Pancreas (tissue), 10 donors: ENCODE measurements at regions not wholly inside any gene's neighbourhood (a gene's known extent, or its start where the extent isn't known, plus 50 kb on each side); places are given as distances from the start of the nearest gene placed in this dataset.

ENCODE experiments used
- ATAC-seq, 4 donors: fragments of 200-7000 bp; cut with Tn5 transposase; one replicate each; pipeline versions ENCODE4 v1.8.0 to v1.9.1; 2020; ENCODE audit warnings: mild to moderate bottlenecking in 4 of 4, moderate library complexity in 4 of 4
- DNase-seq, 6 donors: peaks; one replicate each; pipeline ENCODE4 v3.0.0-alpha.2; 2020
- FAIRE-seq: peaks from 2 replicates; lab custom pipeline; 2012; peaks lifted over from hg19 to GRCh38; lab: Jason Lieb, UNC
- H3K27ac ChIP-seq, 4 donors: fragments of 200-600 bp; sonication (generic); 1 replicate in 3 of 4; 2 replicates in 1 of 4; pipeline versions ENCODE4 v1.5.0 to v1.8.0; 2020
- H3K27me3 ChIP-seq, 4 donors: fragments of 200-600 bp; one replicate each; pipeline ENCODE4 v1.8.0; 2021
- H3K36me3 ChIP-seq, 3 donors: fragments of 200-600 bp; sonication (generic) in 1 of 3; one replicate each; pipeline versions ENCODE4 v1.5.0 to v1.8.0; 2020 to 2021
- H3K4me1 ChIP-seq, 3 donors: fragments of 200-600 bp; one replicate each; pipeline ENCODE4 v1.8.0; 2021
- H3K4me3 ChIP-seq, 4 donors: fragments of 200-600 bp; sonication (generic) in 2 of 4; one replicate each; pipeline versions ENCODE4 v1.5.0 to v1.8.0; 2020 to 2021
- H3K9me3 ChIP-seq, 4 donors: fragments of 200-600 bp; one replicate each; pipeline ENCODE4 v1.8.0; 2021
- WGBS, 2 donors: extraction: QIAGEN DNeasy Blood & Tissue Kit; methylation state at CpG; one replicate each; pipeline ENCODE4 v1.1.7; 2013; 5-methylcytosine and 5-hydroxymethylcytosine counted together
- intact Hi-C, 3 donors: fragments of 100-400 bp; cut with DNase I; formaldehyde crosslinking; loops; one replicate each; pipeline versions ENCODE4 v1.11.1 to v1.14.2; 2022
- TF ChIP-seq, protein P1 (sequence below), 4 donors: fragments of 200-600 bp; sonication (generic) in 3 of 4; IDR thresholded peaks; one replicate each; pipeline versions ENCODE4 v1.5.0 to v1.8.0; 2021; ENCODE audit warnings: antibody characterized with exemption in 4 of 4
- donor health status: healthy with polysubstance abuse.
- donor health status: DM: no; HTN: no; CAD: no; lungs with moderate emphysema.
- donor health status: DM: no; HTN: no; CAD: no.
- donor health status: control.
- donor health status: control.
- donor health status: Bipolar disorder and iron deficiency.
- donor health status: DM: yes; HTN: yes; CAD: no.
- donor health status: DM: no; HTN: no; CAD: no.
- donor health status: DM: no; HTN: no; CAD: no.
- donor health status: DM: yes; HTN: yes; CAD: no.

DNA sequence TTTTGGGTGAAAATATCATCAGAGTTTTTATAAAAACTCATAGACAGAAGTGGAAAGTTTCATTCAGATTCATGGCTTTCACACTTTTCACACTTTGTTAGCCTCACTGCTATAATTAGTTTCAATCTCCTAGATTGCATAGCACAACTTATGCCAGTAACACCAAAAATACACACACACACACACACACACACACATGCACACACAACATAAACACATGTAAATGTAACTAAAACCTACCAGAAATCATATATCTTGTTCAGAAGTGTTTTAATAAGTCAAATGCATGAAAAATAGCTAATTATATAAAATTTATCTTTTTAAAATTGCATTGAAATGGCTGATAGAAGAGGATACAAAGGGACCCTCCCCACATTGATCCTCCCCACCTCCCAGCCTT, 347.8 kb upstream of the SLC35B3 start:
- FAIRE-seq (no peak), ATAC-seq (no peak)

DNA sequence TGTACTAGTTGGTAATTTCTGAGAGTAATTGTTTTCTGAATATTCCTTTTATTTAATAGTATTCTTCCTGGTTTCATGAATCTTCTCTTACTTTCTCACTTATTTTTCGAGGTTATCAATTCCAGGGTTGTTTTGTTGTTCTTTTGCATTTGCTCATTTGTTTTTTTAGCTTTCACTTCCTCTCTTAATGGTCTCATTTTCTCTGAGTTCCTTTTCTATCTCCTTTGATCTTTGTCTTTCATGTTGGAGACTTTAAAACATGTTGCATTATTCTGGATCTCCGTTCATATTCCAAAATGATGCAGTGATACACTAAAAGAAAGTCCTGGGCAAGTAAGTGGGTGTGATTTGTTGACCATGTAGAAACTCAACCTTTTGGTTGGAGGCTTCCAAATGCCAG, 345.3 kb upstream of the SLC35B3 start:
- Histone ChIP-seq H3K27me3 (no peaks in the 10 kb centered on the region), H3K4me1 (no peaks in the 10 kb centered on the region), H3K4me3 (no peak overlapping the region), H3K9me3 (no peaks in the 10 kb centered on the region), H3K36me3 (no peaks in the 10 kb centered on the region), H3K27ac (no peak overlapping the region)
- FAIRE-seq = no peak
- TF ChIP-seq, protein P1, sequence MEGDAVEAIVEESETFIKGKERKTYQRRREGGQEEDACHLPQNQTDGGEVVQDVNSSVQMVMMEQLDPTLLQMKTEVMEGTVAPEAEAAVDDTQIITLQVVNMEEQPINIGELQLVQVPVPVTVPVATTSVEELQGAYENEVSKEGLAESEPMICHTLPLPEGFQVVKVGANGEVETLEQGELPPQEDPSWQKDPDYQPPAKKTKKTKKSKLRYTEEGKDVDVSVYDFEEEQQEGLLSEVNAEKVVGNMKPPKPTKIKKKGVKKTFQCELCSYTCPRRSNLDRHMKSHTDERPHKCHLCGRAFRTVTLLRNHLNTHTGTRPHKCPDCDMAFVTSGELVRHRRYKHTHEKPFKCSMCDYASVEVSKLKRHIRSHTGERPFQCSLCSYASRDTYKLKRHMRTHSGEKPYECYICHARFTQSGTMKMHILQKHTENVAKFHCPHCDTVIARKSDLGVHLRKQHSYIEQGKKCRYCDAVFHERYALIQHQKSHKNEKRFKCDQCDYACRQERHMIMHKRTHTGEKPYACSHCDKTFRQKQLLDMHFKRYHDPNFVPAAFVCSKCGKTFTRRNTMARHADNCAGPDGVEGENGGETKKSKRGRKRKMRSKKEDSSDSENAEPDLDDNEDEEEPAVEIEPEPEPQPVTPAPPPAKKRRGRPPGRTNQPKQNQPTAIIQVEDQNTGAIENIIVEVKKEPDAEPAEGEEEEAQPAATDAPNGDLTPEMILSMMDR (IDR thresholded peaks at IDR 0.05) = no peak
- no peak for DNase-seq
- intact Hi-C loops = no loop called here
- no peak for ATAC-seq
- WGBS, 2 donors = 57 to 71% methylated on average over 2 of the region's 2 CpGs

More for the DNA sequence above, 347.8 kb upstream of the SLC35B3 start:
- H3K27ac ChIP-seq = no peak overlapping the region
- H3K9me3 ChIP-seq = no peaks in the 10 kb centered on the region
- H3K4me1 ChIP-seq = no peaks in the 10 kb centered on the region
- no peaks in the 10 kb centered on the region for H3K36me3 ChIP-seq
- intact Hi-C loops = no loop called here
- TF ChIP-seq, protein P1 (IDR thresholded peaks at IDR 0.05) = no peak
- no peak overlapping the region for H3K4me3 ChIP-seq
- no peak for DNase-seq
- H3K27me3 ChIP-seq = no peaks in the 10 kb centered on the region

DNA sequence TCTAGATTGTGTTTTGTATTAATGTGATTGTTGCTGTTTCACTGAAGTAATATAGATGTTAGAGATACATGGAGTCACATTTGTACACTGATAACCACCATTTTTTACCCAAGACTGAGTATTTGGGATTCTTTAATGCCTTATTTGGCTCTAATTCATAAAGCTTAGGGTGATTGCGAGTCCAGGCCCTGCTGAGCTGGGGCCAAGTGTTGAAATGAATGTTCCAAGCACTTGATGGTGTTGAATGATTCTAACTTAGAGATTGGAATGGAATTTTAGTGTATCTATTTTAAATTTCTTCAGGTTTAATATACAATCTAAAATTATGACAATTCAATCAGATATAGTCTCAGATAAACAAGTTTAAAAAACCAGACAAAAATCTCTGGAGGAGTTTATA, 329.4 kb upstream of the SLC35B3 start:
- no peak for FAIRE-seq
- no peak for ATAC-seq
- 76 to 88% methylated on average over 1 of the region's 1 CpG for WGBS, 2 donors
- no peaks in the 10 kb centered on the region for H3K27me3 ChIP-seq
- intact Hi-C loops = no loop called here
- H3K4me3 ChIP-seq = no peak overlapping the region
- H3K36me3 ChIP-seq = no peaks in the 10 kb centered on the region
- no peaks in the 10 kb centered on the region for H3K4me1 ChIP-seq
- H3K27ac ChIP-seq = no peak overlapping the region
- no peaks in the 10 kb centered on the region for H3K9me3 ChIP-seq
- no peak for DNase-seq
- TF ChIP-seq, protein P1 (IDR thresholded peaks at IDR 0.05) = no peak

DNA sequence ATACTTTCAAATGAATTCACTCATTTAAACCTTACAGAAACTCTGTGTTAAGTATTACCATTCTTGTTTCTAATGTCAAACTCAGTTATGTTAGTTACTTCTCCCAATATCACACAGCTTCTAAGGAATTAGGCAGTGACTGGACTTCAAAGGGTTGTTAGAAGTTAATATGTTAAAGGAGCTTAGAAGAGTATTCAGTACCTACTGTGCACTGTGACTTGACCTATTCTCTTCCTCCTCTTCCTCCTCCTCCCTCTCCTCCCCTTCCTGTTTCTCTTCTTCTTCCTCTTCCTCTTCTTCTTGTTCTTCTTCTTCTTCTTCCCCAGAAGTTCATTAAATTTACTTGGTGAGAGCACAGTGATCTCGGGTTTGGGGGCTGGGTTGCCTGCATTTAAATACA, 325.6 kb upstream of the SLC35B3 start:
- Histone ChIP-seq H3K27me3 (no peaks in the 10 kb centered on the region), H3K27ac (no peak overlapping the region), H3K36me3 (no peaks in the 10 kb centered on the region), H3K4me1 (no peaks in the 10 kb centered on the region), H3K9me3 (no peaks in the 10 kb centered on the region), H3K4me3 (no peak overlapping the region)
- ATAC-seq = no peak
- WGBS, 2 donors = 42 to 68% methylated on average over 1 of the region's 1 CpG
- no peak for DNase-seq
- intact Hi-C loops = no loop called here
- TF ChIP-seq, protein P1 (IDR thresholded peaks at IDR 0.05) = no peak
- no peak for FAIRE-seq

DNA sequence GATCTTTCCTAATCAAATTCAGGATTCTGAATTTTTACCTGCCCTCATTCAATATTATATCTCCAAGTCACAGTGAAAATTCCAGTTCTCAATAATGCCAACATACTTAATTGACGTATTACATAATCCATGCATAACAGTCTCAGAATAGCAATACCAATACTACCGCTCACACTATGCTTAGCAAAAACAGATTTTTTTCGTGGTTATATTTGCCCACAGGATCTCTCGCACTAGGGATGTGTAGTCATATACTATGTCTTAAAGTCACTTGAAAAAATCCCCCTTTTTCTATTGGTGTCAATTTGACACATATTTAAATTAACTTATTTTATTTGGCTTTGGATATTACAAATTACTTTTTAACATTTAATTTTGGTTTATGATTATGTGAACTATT, 323.1 kb upstream of the SLC35B3 start:
- 71% methylated on average over 4 of the region's 4 CpGs for WGBS, 2 donors
- FAIRE-seq (no peak), ATAC-seq (no peak), DNase-seq (no peak)
- H3K36me3 ChIP-seq = no peaks in the 10 kb centered on the region
- no peak overlapping the region for H3K4me3 ChIP-seq
- H3K4me1 ChIP-seq = no peaks in the 10 kb centered on the region
- no peak overlapping the region for H3K27ac ChIP-seq
- TF ChIP-seq, protein P1 (IDR thresholded peaks at IDR 0.05) = no peak
- no peaks in the 10 kb centered on the region for H3K27me3 ChIP-seq
- H3K9me3 ChIP-seq = no peaks in the 10 kb centered on the region
- intact Hi-C loops = no loop called here
